ENCODE measurements at regions not wholly inside any gene's neighbourhood (a gene's known extent, or its start where the extent isn't known, plus 50 kb on each side); places are given as distances from the start of the nearest gene placed in this dataset.

- ATAC-seq (no peak), DNase-seq (ENCODE audit: low spot score) (no peak)
- intact Hi-C loops (cut with DNase I): no loop called here
Observed at GRCh38 chr4:59217910-59218631, 1982.1 kb upstream of the ADGRL3 start.

GRCh38 chr4:59222221-59222620 lies 1977.9 kb upstream of the ADGRL3 start:
- intact Hi-C loops (cut with DNase I): no loop called here
- ATAC-seq (no peak), DNase-seq (ENCODE audit: low spot score) (no peak)

GRCh38 chr4:59223292-59223941 lies 1976.7 kb upstream of the ADGRL3 start:
- ATAC-seq (no peak), DNase-seq (ENCODE audit: low spot score) (no peak)
- intact Hi-C loops (cut with DNase I): no loop called here

- DNase-seq (ENCODE audit: low spot score): no peak
- no peak for ATAC-seq
- intact Hi-C loops (cut with DNase I): no loop called here
Observed at GRCh38 chr4:59238212-59238611, 1961.9 kb upstream of the ADGRL3 start.

GRCh38 chr4:59240011-59240410 lies 1960.1 kb upstream of the ADGRL3 start:
- ATAC-seq (no peak), DNase-seq (ENCODE audit: low spot score) (no peak)
- intact Hi-C loops (cut with DNase I): no loop called here

- no peak for DNase-seq (ENCODE audit: low spot score)
- ATAC-seq: no peak
- intact Hi-C loops (cut with DNase I): no loop called here
Observed at GRCh38 chr4:59243038-59243437, 1957.1 kb upstream of the ADGRL3 start.

- intact Hi-C loops (cut with DNase I): no loop called here
- no peak for ATAC-seq
Observed at GRCh38 chr4:59247032-59247431, 1953.1 kb upstream of the ADGRL3 start.

GRCh38 chr4:59248313-59248712 lies 1951.8 kb upstream of the ADGRL3 start:
- no peak for ATAC-seq
- DNase-seq (ENCODE audit: low spot score): no peak
- intact Hi-C loops (cut with DNase I): no loop called here

More at GRCh38 chr4:59247032-59247431, 1953.1 kb upstream of the ADGRL3 start:
- no peak for DNase-seq (ENCODE audit: low spot score)

- intact Hi-C loops (cut with DNase I): no loop called here
- ATAC-seq (no peak), DNase-seq (ENCODE audit: low spot score) (no peak)
Observed at GRCh38 chr4:59249110-59249509, 1951.0 kb upstream of the ADGRL3 start.

- intact Hi-C loops (cut with DNase I): no loop called here
- ATAC-seq (no peak), DNase-seq (ENCODE audit: low spot score) (no peak)
Observed at GRCh38 chr4:59258002-59258401, 1942.1 kb upstream of the ADGRL3 start.

- no peak for DNase-seq (ENCODE audit: low spot score)
- intact Hi-C loops (cut with DNase I): no loop called here
- no peak for ATAC-seq
Observed at GRCh38 chr4:59307609-59308008, 1892.5 kb upstream of the ADGRL3 start.

- no peak for ATAC-seq
- intact Hi-C loops (cut with DNase I): no loop called here
- no peak for DNase-seq (ENCODE audit: low spot score)
Observed at GRCh38 chr4:59314637-59315036, 1885.5 kb upstream of the ADGRL3 start.

GRCh38 chr4:59339631-59340030 lies 1860.5 kb upstream of the ADGRL3 start:
- ATAC-seq: no peak
- no peak for DNase-seq (ENCODE audit: low spot score)
- intact Hi-C loops (cut with DNase I): no loop called here

- DNase-seq (ENCODE audit: low spot score) (no peak), ATAC-seq (no peak)
- intact Hi-C loops (cut with DNase I): no loop called here
Observed at GRCh38 chr4:59341506-59341905, 1858.6 kb upstream of the ADGRL3 start.

- intact Hi-C loops (cut with DNase I): no loop called here
- ATAC-seq (no peak), DNase-seq (ENCODE audit: low spot score) (no peak)
Observed at GRCh38 chr4:59348949-59349348, 1851.2 kb upstream of the ADGRL3 start.

- DNase-seq (ENCODE audit: low spot score): no peak
- intact Hi-C loops (cut with DNase I): no loop called here
- ATAC-seq: no peak
Observed at GRCh38 chr4:59369229-59369628, 1830.9 kb upstream of the ADGRL3 start.

- intact Hi-C loops (cut with DNase I): no loop called here
- ATAC-seq: no peak
- DNase-seq (ENCODE audit: low spot score): no peak
Observed at GRCh38 chr4:59374416-59374815, 1825.7 kb upstream of the ADGRL3 start.

GRCh38 chr4:59380841-59381366 lies 1819.2 kb upstream of the ADGRL3 start:
- intact Hi-C loops (cut with DNase I): no loop called here
- no peak for ATAC-seq

GRCh38 chr4:59381591-59381990 lies 1818.5 kb upstream of the ADGRL3 start:
- no peak for ATAC-seq
- no peak for DNase-seq (ENCODE audit: low spot score)
- intact Hi-C loops (cut with DNase I): no loop called here

More at GRCh38 chr4:59380841-59381366, 1819.2 kb upstream of the ADGRL3 start:
- DNase-seq (ENCODE audit: low spot score): no peak
